NCI-H82 treated with DMSO at 0.1 percent for 48 hours (cell line): ENCODE measurements at regions not wholly inside any gene's neighbourhood (a gene's known extent, or its start where the extent isn't known, plus 50 kb on each side); places are given as distances from the start of the nearest gene placed in this dataset.

Source experiments
- DNase-seq: peaks from one replicate; lab custom pipeline; 2025; ENCODE audit not compliant: unreplicated experiment; lab: John Stamatoyannopoulos, UW

DNA sequence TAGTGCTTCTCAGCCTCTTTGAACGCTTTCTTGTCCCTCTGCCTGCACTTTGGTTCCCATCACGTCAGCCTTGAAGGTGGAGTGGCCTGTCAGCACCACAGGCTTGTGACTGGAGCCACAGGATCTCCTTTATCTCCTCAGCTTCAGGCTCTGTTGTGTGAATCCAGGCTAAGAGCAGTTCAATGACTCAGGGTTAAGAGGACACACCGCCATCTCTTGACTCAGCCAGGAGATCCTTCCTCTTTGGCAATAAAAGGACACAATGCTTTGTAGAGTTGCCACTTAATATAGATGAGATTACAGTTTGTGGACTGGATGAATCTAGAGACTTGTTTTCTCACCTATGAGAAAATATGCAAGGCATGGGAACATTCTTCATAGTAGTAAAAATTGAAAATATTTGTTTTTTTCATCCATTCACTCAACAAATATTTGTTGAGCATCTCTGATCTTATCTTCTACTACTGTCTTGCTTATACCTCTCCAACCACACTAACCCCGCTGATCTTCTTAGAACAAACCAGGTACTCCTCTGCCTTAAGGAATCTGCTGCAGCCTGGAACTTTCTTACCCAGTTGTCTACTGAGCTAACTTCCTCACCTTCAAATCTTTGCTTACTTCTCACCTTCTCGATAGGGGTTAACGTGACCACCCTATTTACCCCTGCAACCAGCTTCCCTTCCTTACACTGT lies 62.3 kb downstream of the UCHL1 start:
- DNase-seq, result no peak

DNA sequence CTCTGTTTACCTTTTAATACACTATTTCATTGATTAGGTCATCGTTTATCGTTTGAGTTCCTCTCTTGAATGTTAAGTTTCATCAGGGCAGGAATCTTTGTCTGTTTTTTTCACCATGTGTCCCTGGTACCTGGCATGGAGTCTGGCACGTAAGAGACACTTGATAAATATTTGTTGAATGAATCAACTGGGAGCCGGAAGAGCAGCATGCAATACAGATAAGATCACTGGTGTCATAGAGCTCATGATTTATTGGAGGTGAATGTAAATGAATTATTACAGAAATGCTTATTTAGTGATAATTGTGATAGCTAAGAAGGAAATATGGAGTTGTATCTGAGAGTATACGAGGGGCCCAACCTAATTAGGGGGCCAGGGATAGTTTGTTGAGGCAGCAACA lies 62.8 kb downstream of the UCHL1 start:
- no peak for DNase-seq

DNA sequence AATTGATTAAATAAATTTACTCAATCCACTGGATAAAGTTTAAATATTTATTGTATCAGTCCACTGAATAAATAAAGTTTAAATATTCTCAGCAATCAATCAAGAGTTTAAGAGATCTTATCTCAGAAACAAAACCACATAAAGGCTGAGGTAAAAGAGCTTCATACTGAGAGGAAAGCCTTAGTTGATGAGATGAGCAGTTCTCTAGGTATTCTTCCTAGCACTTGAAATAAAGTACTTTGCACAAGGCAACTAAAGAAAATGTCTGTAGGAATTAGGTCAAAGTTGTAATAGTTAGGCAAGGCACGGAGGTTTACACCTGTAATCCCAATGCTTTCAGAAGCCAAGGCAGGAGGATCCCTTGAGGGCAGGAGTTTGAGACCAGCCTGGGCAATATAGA lies 63.5 kb downstream of the UCHL1 start:
- DNase-seq, result no peak

DNA sequence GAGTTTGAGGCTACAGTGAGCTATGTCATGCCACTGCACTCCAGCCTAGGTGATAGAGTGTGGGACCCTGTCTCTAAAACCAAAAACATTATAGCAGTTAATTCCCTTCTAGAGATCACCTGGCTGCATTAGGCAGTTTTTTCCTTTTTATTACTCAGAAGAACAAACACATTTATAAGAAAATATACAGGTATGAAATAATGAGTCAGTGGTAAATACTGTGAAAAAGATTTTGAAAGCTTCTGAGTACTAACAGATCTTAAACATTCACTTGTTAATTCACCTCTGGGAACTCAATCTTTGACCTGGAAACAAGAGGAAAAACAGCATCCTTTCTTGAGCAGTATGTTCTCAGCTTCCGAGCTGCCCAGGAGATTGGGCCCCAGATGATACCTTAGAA lies 64.1 kb downstream of the UCHL1 start:
- DNase-seq, result no peak

DNA sequence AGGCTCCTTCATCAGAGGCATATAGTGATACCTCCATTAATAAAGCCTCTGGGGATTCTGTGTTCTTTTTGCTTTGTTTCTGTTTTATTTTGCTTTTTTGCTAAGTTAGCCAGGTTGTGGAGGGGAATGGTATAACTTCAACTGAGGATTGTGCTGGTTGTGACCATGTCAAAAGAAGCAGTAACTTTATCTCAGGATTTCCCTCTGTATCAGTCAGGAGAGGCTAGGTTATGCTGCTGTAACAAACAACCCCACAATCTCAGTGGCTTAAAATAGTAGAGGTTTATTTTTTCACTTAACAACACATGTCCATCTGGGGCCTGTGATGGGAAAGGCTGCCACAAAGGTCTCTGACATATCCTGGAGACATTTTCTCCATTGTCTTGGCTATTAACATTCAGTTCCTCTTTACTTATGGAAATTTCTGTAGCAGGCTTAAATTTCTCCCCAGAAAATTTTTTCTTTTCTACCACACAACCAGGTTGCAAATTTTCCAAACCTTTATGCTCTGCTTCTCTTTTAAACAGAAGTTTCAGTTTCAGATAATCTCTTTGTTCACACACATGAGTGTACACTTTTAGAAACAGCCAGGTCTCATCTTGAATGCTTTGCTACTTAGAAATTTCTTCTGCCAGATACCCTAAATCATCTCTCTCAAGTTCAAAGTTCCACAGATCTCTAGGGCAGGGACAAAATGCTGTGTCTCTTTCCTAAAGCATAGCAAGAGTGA lies 64.7 kb downstream of the UCHL1 start:
- no peak for DNase-seq

DNA sequence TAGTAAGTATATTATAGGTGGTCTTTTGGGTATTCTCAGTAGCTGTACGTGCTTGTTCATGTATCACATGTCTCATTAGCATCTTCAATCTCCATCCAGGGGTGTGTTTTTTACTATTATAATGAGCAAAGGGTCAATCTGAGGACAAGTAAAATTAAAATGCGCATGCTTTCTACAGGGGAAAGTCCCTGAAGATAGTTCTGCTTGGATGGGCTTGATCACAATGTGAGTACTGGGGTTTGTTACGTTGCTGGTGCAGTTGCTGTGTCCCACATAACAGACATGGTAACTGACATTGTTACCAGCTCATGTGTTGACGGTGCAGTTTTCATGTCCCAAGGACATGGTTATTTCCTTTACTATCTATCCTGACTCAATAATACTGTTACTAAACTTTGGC lies 65.9 kb downstream of the UCHL1 start:
- DNase-seq, result no peak

DNA sequence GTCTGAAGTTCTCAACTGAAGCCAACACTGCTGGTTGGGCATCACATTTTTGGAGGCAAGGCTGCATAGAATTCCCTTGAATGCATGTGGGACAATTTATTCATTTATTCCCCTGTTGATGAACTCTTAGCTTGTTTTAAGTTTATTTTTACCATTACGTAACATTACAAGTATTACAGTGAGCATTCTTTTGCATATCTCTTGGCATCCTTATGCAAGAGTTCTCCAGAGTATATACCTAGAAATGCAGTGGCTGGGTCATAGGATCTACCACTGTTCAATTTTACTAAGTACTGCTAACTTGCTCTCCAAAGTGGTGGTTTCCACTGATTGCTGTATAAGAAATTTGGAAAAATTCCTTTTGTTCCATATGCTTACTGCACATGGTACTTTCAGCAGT lies 66.5 kb downstream of the UCHL1 start:
- DNase-seq, result no peak

DNA sequence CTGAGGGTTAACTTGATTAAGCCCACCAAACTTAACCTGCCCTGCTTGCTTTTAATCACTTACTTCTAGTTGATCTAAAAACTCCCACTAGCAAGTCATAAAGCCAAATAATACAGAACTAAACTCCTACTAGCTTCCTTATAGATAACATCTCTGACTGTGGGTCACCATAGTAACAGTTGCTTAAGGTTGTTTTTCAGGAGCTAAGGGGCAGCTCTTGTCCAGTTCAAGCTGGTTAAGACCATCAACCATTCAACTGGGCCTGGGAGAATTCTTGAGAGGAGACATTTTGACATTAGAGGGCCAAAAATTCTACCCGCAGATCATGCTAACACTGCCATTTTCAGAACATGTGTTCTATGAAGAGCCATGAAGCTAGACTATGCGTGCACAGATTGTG lies 67.0 kb downstream of the UCHL1 start:
- DNase-seq, result no peak

DNA sequence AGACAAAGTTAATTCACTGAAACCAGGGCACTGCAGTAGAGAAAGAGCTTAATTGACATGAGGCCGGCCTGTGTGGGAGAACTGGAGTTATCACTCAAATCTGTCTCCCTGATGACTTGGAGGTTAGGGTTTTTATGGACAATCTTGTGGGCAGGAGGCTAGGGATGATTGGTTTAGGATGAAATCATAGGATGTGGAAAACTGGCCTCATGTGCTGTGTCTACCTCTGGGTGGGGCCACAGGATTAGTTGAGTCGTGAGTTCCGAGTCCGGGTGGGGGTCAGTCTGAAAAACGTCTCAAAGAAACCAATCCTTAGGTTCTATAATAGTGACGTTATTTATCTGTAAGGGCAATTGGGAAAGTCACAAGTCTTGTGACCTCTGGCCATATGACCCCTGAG lies 68.1 kb downstream of the UCHL1 start:
- DNase-seq, result no peak

DNA sequence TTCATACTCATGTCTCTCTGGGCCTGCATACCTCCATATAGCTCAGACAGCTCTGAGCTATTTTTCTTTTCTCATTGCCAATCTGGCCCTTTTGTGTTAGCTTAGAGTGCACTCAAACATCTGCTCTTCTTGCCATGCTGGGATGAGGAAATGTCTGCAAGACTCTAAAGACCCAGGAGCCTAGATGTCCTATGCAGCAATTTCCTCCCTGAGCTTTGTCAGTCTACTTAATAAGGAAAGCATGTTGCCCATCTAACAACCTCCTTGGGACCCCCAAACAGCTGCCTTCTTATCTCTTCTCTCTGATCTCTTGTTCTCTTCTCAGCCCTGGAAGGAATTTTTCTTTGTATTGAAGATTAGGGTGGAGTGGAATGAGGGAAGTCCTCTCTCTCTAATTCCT lies 69.2 kb downstream of the UCHL1 start:
- no peak for DNase-seq

DNA sequence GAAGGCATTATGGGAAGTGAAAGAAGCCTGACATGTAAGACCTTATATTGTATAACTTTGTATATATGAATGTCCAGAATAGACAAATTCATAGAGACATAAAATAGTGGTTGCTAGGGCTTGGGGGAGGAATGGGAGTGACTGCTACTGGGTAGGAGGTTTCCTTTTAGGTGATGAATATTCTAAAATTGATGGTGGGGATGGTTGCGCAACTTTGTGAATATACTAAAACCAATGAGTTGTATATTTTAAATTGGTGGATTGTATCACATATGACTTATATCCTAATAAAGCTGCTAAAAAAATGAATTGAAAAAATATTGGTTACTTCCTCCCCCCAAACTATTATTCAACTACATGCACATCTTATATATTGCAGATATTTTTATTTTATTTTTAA lies 70.0 kb downstream of the UCHL1 start:
- no peak for DNase-seq

DNA sequence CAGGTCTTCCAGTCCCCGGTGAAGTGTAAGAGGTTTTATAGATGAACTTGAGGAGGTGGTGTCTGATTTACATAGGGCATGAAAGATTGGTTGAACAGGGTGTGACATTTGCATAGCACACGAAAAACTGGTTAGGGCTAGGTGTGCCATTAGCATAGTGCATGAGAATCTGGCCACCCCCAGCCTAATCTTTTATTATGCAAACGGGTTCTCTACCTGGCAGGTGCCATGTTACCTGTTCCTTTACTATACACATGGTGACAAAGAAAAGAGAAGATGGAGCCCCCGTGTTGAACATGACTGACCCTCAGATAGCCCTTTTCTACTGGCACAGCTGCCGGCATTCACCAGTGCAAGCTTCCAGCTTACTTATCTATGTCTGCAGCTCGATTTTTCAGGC lies 71.0 kb downstream of the UCHL1 start:
- DNase-seq, result no peak

DNA sequence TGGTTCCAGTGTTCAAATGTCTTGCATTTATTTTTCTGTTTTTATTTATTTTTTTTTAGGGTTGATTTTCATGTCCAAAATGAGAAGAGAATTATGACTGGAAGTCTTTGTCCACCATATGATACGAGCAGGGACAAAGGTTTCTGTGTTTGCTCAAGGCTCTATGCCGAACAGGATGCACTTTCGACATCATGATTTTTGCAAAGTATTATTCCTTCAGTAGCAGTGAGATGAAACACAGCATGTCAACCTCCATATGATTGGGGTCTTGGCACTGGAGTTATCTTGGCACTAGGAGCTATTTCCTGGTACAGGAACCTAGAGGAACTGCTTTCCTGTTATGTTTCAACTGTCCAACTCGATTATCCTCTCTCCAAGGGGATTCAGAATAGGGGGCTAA lies 72.6 kb downstream of the UCHL1 start:
- DNase-seq, result no peak

DNA sequence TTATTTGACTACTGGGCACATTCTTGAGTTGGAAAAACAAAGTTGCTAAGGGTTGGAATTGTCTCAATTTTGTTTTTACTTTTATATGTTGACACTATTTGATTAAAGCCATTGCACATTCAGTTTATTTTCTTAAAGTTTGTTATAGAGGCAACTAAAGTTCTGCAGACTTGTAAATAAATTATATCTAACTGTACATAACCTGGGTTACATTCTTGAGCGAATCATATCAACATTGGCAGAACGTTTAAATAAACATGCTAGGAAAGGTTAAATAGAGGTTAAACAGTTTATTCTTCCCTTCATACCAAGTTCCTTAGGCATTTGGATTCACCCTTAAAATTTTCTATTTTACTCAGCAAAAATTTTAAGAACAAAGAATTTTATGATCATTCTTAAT lies 74.5 kb downstream of the UCHL1 start:
- DNase-seq, result no peak

DNA sequence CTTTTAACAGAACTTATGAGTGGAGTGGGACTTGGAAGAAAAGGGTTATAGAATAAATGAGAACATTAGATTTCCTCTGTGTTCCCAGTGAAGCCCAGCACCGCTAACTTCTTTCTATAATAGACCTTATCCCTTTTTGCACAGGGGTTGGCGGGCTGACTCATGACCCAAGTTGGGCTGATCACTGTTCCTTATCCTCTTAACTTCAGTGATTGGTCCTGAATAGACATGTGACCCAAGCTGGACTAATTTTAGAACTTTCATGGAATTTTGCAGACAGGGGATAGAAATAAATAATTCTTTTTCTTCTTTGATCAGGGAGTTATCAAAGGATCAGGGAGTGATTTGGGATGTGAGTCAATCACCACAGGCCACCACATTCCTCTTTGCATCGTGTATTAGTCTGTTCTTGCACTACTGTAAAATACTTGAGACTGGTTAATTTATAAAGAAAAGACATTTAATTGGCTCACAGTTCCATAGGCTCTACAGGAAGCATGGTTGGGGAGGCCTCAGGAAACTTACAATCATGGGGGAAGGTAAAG lies 75.9 kb downstream of the UCHL1 start:
- no peak for DNase-seq

DNA sequence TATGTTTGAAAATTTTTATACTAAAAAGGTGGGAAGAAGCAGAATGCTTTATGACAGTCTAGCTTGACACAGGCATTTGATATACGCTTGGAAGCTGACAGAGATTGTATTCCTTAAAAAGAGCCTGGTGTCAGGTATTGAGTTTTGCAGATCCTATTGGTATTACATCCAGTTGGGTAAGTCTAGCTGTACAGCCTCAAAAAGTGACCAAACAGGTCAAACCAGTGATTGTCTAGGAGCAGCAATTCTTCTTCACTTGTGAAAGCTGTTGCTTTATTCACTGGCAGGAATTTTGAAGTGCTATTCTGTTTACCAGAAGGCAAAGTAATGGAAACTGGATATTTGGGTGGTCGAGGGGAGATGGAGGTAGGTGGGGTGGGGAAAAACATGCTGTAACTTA lies 77.5 kb downstream of the UCHL1 start:
- DNase-seq, result no peak

DNA sequence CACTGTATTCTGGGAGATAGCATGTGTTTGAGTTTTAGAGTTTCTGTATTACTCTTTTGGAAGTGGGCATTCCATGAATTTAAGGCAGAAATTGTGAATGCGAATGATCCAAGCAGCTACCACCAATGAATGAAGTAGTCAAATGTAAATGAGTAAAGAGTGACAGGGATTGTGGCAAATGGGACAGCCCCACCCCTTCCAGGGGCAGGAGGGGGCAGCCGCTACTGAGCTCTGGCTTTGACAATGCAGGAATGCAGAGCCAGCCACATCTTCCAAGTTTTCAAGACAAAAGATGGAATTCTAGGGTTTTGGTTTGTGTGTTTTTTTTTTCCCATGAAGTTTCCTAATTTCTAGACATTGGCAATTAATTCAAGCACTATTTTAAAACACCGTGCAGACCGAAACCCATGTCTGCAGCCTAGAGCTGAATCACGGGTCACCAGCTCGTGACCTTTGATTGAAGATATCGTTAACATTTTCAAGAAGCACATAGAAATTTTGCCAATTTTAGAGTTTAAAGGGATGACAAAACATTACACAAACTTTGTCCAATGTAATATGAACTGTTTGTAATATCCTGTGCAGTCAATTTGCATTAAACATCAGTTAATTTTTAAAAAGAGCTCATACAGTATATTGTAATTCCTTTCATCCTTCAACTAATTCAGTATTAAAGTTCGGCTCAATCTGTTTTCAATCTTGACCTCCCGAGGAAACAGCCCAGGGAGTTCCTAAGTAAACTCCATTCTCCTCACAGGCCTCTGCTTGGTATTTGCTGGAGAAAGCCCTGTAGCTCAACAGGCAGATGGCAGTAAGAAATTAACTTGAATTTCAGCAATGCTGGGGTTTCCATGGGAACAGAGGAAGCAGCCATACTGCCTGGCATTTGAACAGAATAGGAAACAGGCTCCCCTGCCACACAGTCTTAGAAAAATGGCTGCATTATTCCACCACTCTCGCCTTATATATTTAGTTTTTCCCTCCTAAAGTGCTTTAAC lies 83.4 kb downstream of the UCHL1 start:
- DNase-seq, result no peak

DNA sequence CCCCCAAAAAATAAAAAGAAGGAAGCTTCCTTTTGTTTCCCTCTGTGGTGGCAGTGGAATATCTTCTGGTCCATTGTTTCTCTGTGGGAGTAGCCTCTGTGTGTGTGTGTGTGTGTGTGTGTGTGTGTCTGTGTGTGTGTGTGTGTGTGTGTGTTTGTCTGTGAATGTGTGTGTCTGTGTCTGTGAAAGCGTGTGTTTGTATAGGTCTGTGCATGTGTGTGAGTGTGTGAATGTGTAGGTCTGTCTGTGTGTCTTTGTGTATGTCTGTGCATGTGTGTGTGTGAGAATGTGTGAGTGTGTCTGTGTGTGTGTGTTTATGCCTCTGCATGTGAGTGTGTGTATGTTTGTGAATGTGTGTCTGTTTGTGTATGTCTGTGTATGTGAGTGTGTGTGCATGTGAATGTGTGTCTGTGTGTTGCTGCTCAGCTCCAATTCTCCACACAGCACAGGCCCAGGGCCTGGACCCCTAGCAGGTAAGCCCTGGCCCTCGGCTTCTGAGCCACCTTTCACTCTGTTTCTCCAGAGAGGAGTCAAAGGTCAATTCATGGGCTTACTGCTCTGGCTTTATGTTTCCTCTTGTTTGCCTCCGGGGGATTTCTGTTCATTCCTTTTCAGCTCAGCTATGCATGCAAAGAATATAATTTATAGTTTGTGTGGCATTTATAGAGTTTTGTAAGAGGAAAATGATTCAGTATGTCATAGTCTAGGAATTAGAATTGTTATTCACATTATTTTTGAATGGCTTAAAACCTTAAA lies 89.8 kb downstream of the UCHL1 start:
- no peak for DNase-seq

DNA sequence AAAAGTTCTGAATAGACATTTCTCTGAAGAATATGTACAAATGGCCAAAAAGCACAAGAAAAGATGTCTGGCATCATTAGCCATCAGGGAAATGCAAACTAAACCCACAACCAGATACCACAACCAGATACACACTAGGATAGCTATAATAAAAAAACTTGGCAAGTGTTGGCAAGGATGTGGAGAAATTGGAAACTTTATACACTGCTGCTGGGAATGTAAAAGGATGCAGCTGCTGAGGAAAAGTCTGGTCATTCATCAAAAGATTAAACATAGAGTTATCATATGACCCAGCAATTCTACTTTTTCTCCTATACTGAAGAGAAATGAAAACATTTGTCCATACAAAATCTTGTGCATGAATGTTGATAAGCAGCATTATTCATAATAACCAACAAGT lies 92.3 kb downstream of the UCHL1 start:
- no peak for DNase-seq

DNA sequence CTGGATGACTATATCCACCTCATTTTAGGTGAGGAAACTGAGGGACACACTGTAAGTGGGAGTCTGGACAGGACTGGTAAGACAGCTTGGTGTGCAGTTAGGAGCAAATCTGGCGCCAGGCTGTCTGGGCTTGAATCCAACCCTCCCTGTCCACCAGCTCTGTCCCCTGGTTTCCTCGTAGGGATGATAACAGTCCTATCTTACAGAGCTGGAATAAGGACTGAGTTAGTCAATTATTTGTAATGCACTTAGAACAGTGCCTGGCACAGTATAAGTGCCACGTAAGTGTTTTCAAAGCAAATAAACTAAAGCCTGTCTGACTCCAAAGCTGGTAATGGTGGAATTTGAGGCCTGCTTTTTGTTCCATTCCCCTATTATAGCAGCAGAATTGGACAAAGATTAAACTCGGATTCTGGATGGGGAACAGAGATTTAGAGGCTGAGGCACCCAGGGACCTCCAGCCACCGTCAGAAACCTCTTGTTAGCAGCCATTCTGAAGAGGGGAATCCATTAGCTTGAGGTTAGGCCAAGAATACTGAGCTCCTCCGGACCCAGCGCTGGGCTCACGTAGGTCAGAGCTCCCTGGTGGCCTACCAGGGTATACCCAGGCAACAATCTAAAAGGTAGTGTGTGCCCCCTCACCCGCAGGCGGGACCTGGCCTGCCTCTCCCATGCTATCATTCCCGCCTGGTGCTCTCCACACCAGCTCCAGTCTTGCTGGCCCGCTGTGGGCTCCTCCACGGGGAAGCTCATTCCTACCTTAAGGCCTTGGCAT lies 102.1 kb downstream of the UCHL1 start:
- no peak for DNase-seq
